ENCODE measurements at regions not wholly inside any gene's neighbourhood (a gene's known extent, or its start where the extent isn't known, plus 50 kb on each side); places are given as distances from the start of the nearest gene placed in this dataset.

GRCh38 chr12:84692071-84692470 is 220.5 kb downstream of the SLC6A15 start:
- Histone ChIP-seq H3K4me3 (ENCODE audit: low read length) (no peak overlapping the region), H3K4me1 (ENCODE audit: control insufficient read depth in 2 of 2, insufficient read depth in 2 of 2, low read length in 2 of 2) (no peaks in the 10 kb centered on the region), H3K36me3 (ENCODE audit: control insufficient read depth in 2 of 3, insufficient read depth in 3 of 3, low read length in 3 of 3) (no peaks in the 10 kb centered on the region), H3K27ac (ENCODE audit: low read depth, low read length) (no peak overlapping the region), H3K27me3 (ENCODE audit: control insufficient read depth in 2 of 2, insufficient read depth in 2 of 2, low read length in 2 of 2) (no peaks in the 10 kb centered on the region), H3K9me3 (ENCODE audit: control insufficient read depth in 2 of 3, low read length in 3 of 3) (no peaks in the 10 kb centered on the region)
- Mint-ChIP-seq H3K4me3 (no peak overlapping the region), H3K27ac (no peak overlapping the region), H3K36me3 (no peaks in the 10 kb centered on the region), H3K4me1 (no peaks in the 10 kb centered on the region), H3K9me3 (peaks cover 0 to 10% (median 0%) of the 10 kb centered on the region in 11 donors), H3K27me3 (no peaks in the 10 kb centered on the region)
- DNase-seq (no peak), ATAC-seq (no peak)
- ChIA-PET POLR2A (no interaction called here), CTCF (no interaction called here)
- intact Hi-C loops (cut with micrococcal nuclease), result no loop called here

- Mint-ChIP-seq H3K27me3 (no peaks in the 10 kb centered on the region), H3K27ac (no peak overlapping the region), H3K9me3 (peaks cover 0 to 10% (median 0%) of the 10 kb centered on the region in 11 donors), H3K4me3 (no peak overlapping the region), H3K4me1 (no peaks in the 10 kb centered on the region), H3K36me3 (no peaks in the 10 kb centered on the region)
- no peaks in the 10 kb centered on the region for H3K4me1 ChIP-seq (ENCODE audit: control insufficient read depth in 2 of 2, insufficient read depth in 2 of 2, low read length in 2 of 2)
- H3K36me3 ChIP-seq (ENCODE audit: control insufficient read depth in 2 of 3, insufficient read depth in 3 of 3, low read length in 3 of 3), result no peaks in the 10 kb centered on the region
- no peaks in the 10 kb centered on the region for H3K9me3 ChIP-seq (ENCODE audit: control insufficient read depth in 2 of 3, low read length in 3 of 3)
- ATAC-seq (no peak), DNase-seq (no peak)
- H3K27ac ChIP-seq (ENCODE audit: low read depth, low read length), result no peak overlapping the region
- CTCF ChIA-PET, result no interaction called here
- POLR2A ChIA-PET, result no interaction called here
- no peaks in the 10 kb centered on the region for H3K27me3 ChIP-seq (ENCODE audit: control insufficient read depth in 2 of 2, insufficient read depth in 2 of 2, low read length in 2 of 2)
- intact Hi-C loops (cut with micrococcal nuclease), result no loop called here
- H3K4me3 ChIP-seq (ENCODE audit: low read length), result no peak overlapping the region
These were observed 221.3 kb downstream of the SLC6A15 start for GRCh38 chr12:84691266-84691665.

GRCh38 chr12:84689638-84690037 is 223.0 kb downstream of the SLC6A15 start:
- no peaks in the 10 kb centered on the region for H3K27me3 Mint-ChIP-seq
- ChIA-PET CTCF (no interaction called here), POLR2A (no interaction called here)
- H3K4me3 ChIP-seq (ENCODE audit: low read length), result no peak overlapping the region
- H3K4me1 ChIP-seq (ENCODE audit: control insufficient read depth in 2 of 2, insufficient read depth in 2 of 2, low read length in 2 of 2), result no peaks in the 10 kb centered on the region
- ATAC-seq, result no peak
- H3K9me3 ChIP-seq (ENCODE audit: control insufficient read depth in 2 of 3, low read length in 3 of 3), result no peaks in the 10 kb centered on the region
- no peaks in the 10 kb centered on the region for H3K27me3 ChIP-seq (ENCODE audit: control insufficient read depth in 2 of 2, insufficient read depth in 2 of 2, low read length in 2 of 2)
- no peak for DNase-seq
- H3K36me3 ChIP-seq (ENCODE audit: control insufficient read depth in 2 of 3, insufficient read depth in 3 of 3, low read length in 3 of 3), result no peaks in the 10 kb centered on the region
- intact Hi-C loops (cut with micrococcal nuclease), result no loop called here
- no peak overlapping the region for H3K27ac ChIP-seq (ENCODE audit: low read depth, low read length)
- H3K4me3 Mint-ChIP-seq, result no peak overlapping the region
- no peaks in the 10 kb centered on the region for H3K4me1 Mint-ChIP-seq
- no peak overlapping the region for H3K27ac Mint-ChIP-seq
- H3K36me3 Mint-ChIP-seq, result no peaks in the 10 kb centered on the region
- H3K9me3 Mint-ChIP-seq, result peaks cover 0 to 10% (median 0%) of the 10 kb centered on the region in 11 donors

- ATAC-seq (no peak), DNase-seq (no peak)
- no peaks in the 10 kb centered on the region for H3K36me3 Mint-ChIP-seq
- intact Hi-C loops (cut with micrococcal nuclease), result no loop called here
- Histone ChIP-seq H3K27ac (ENCODE audit: low read depth, low read length) (no peak overlapping the region), H3K4me1 (ENCODE audit: control insufficient read depth in 2 of 2, insufficient read depth in 2 of 2, low read length in 2 of 2) (no peaks in the 10 kb centered on the region), H3K36me3 (ENCODE audit: control insufficient read depth in 2 of 3, insufficient read depth in 3 of 3, low read length in 3 of 3) (no peaks in the 10 kb centered on the region), H3K4me3 (ENCODE audit: low read length) (no peak overlapping the region), H3K9me3 (ENCODE audit: control insufficient read depth in 2 of 3, low read length in 3 of 3) (no peaks in the 10 kb centered on the region), H3K27me3 (ENCODE audit: control insufficient read depth in 2 of 2, insufficient read depth in 2 of 2, low read length in 2 of 2) (no peaks in the 10 kb centered on the region)
- H3K27me3 Mint-ChIP-seq, result no peaks in the 10 kb centered on the region
- H3K27ac Mint-ChIP-seq, result no peak overlapping the region
- ChIA-PET CTCF (no interaction called here), POLR2A (no interaction called here)
- H3K4me3 Mint-ChIP-seq, result no peak overlapping the region
- H3K4me1 Mint-ChIP-seq, result no peaks in the 10 kb centered on the region
- H3K9me3 Mint-ChIP-seq, result peaks cover 0 to 16% (median 0%) of the 10 kb centered on the region in 11 donors
These were observed 227.2 kb downstream of the SLC6A15 start for GRCh38 chr12:84685379-84685778.

- Mint-ChIP-seq H3K27ac (no peak overlapping the region), H3K36me3 (no peaks in the 10 kb centered on the region), H3K4me3 (no peak overlapping the region), H3K27me3 (no peaks in the 10 kb centered on the region), H3K4me1 (no peaks in the 10 kb centered on the region), H3K9me3 (peaks cover 0 to 11% (median 0%) of the 10 kb centered on the region in 11 donors)
- ChIA-PET CTCF (no interaction called here), POLR2A (no interaction called here)
- H3K4me3 ChIP-seq (ENCODE audit: low read length), result no peak overlapping the region
- ATAC-seq, result no peak
- H3K27ac ChIP-seq (ENCODE audit: low read depth, low read length), result no peak overlapping the region
- intact Hi-C loops (cut with micrococcal nuclease), result no loop called here
- H3K4me1 ChIP-seq (ENCODE audit: control insufficient read depth in 2 of 2, insufficient read depth in 2 of 2, low read length in 2 of 2), result no peaks in the 10 kb centered on the region
- H3K9me3 ChIP-seq (ENCODE audit: control insufficient read depth in 2 of 3, low read length in 3 of 3), result no peaks in the 10 kb centered on the region
- DNase-seq, result no peak
- no peaks in the 10 kb centered on the region for H3K36me3 ChIP-seq (ENCODE audit: control insufficient read depth in 2 of 3, insufficient read depth in 3 of 3, low read length in 3 of 3)
- H3K27me3 ChIP-seq (ENCODE audit: control insufficient read depth in 2 of 2, insufficient read depth in 2 of 2, low read length in 2 of 2), result no peaks in the 10 kb centered on the region
These were observed 235.8 kb downstream of the SLC6A15 start for GRCh38 chr12:84676787-84677186.

GRCh38 chr12:84661786-84662185 is 250.8 kb downstream of the SLC6A15 start:
- Mint-ChIP-seq H3K4me3 (no peak overlapping the region), H3K36me3 (no peaks in the 10 kb centered on the region), H3K4me1 (no peaks in the 10 kb centered on the region), H3K27ac (no peak overlapping the region), H3K9me3 (peaks cover 0 to 7% (median 0%) of the 10 kb centered on the region in 11 donors), H3K27me3 (no peaks in the 10 kb centered on the region)
- no peak overlapping the region for H3K4me3 ChIP-seq (ENCODE audit: low read length)
- DNase-seq (no peak), ATAC-seq (no peak)
- no peaks in the 10 kb centered on the region for H3K4me1 ChIP-seq (ENCODE audit: control insufficient read depth in 2 of 2, insufficient read depth in 2 of 2, low read length in 2 of 2)
- no peaks in the 10 kb centered on the region for H3K27me3 ChIP-seq (ENCODE audit: control insufficient read depth in 2 of 2, insufficient read depth in 2 of 2, low read length in 2 of 2)
- H3K27ac ChIP-seq (ENCODE audit: low read depth, low read length), result no peak overlapping the region
- intact Hi-C loops (cut with micrococcal nuclease), result no loop called here
- no peaks in the 10 kb centered on the region for H3K9me3 ChIP-seq (ENCODE audit: control insufficient read depth in 2 of 3, low read length in 3 of 3)
- H3K36me3 ChIP-seq (ENCODE audit: control insufficient read depth in 2 of 3, insufficient read depth in 3 of 3, low read length in 3 of 3), result no peaks in the 10 kb centered on the region
- POLR2A ChIA-PET, result no interaction called here
- CTCF ChIA-PET, result no interaction called here

- no peaks in the 10 kb centered on the region for H3K27me3 Mint-ChIP-seq
- ATAC-seq, result no peak
- H3K4me1 Mint-ChIP-seq, result no peaks in the 10 kb centered on the region
- H3K9me3 Mint-ChIP-seq, result peaks cover 0 to 10% (median 0%) of the 10 kb centered on the region in 11 donors
- intact Hi-C loops (cut with micrococcal nuclease), result no loop called here
- no peak overlapping the region for H3K4me3 Mint-ChIP-seq
- DNase-seq, result no peak
- no peaks in the 10 kb centered on the region for H3K36me3 Mint-ChIP-seq
- Histone ChIP-seq H3K27me3 (ENCODE audit: control insufficient read depth in 2 of 2, insufficient read depth in 2 of 2, low read length in 2 of 2) (no peaks in the 10 kb centered on the region), H3K9me3 (ENCODE audit: control insufficient read depth in 2 of 3, low read length in 3 of 3) (no peaks in the 10 kb centered on the region), H3K4me3 (ENCODE audit: low read length) (no peak overlapping the region), H3K36me3 (ENCODE audit: control insufficient read depth in 2 of 3, insufficient read depth in 3 of 3, low read length in 3 of 3) (no peaks in the 10 kb centered on the region), H3K4me1 (ENCODE audit: control insufficient read depth in 2 of 2, insufficient read depth in 2 of 2, low read length in 2 of 2) (no peaks in the 10 kb centered on the region), H3K27ac (ENCODE audit: low read depth, low read length) (no peak overlapping the region)
- CTCF ChIA-PET, result no interaction called here
- POLR2A ChIA-PET, result no interaction called here
- no peak overlapping the region for H3K27ac Mint-ChIP-seq
These were observed 252.5 kb downstream of the SLC6A15 start for GRCh38 chr12:84660139-84660538.
